ENCODE measurements at regions not wholly inside any gene's neighbourhood (a gene's known extent, or its start where the extent isn't known, plus 50 kb on each side); places are given as distances from the start of the nearest gene placed in this dataset.

DNA sequence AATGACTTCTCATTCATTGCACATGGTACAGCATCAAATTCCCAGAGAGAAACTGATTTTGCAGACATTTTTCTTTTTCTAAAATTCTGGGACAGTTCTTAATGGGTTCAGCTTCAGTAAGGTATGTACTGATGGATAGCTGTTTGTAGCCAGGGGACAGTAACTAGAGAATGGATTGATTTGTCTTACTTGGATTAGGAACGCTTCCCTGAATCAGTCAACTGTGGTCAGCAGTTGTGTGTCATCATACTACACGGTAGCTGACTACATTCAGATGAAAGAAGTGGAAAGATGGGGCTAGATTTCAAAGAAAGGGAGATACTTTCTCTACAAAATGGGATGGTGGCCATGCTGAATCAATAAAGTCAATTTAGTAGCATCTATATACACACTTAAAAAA lies 431.4 kb downstream of the GRB14 start:
- Histone ChIP-seq H3K4me1 (no peaks in the 10 kb centered on the region), H3K27me3 (no peaks in the 10 kb centered on the region), H3K4me3 (no peak overlapping the region), H3K9me3 (peaks cover 0 to 6% (median 0%) of the 10 kb centered on the region in 4 donors), H3K27ac (replicated peaks in 1 of 4) (no peak overlapping the region), H3K36me3 (no peaks in the 10 kb centered on the region)
- TF ChIP-seq POLR2AphosphoS5 (IDR thresholded peaks at IDR 0.05) (no peak), POLR2A (IDR thresholded peaks at IDR 0.05; ENCODE audit: low read depth) (no peak), EP300 (IDR thresholded peaks at IDR 0.05) (no peak)
- TF ChIP-seq, protein P1, sequence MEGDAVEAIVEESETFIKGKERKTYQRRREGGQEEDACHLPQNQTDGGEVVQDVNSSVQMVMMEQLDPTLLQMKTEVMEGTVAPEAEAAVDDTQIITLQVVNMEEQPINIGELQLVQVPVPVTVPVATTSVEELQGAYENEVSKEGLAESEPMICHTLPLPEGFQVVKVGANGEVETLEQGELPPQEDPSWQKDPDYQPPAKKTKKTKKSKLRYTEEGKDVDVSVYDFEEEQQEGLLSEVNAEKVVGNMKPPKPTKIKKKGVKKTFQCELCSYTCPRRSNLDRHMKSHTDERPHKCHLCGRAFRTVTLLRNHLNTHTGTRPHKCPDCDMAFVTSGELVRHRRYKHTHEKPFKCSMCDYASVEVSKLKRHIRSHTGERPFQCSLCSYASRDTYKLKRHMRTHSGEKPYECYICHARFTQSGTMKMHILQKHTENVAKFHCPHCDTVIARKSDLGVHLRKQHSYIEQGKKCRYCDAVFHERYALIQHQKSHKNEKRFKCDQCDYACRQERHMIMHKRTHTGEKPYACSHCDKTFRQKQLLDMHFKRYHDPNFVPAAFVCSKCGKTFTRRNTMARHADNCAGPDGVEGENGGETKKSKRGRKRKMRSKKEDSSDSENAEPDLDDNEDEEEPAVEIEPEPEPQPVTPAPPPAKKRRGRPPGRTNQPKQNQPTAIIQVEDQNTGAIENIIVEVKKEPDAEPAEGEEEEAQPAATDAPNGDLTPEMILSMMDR (IDR thresholded peaks at IDR 0.05) = no peak
- no peak for DNase-seq (ENCODE audit: extremely low spot score)
- WGBS = 88% methylated on average over 2 of the region's 2 CpGs
- intact Hi-C loops (cut with DNase I) = no loop called here

GRCh38 chr2:164187121-164187520 lies 434.2 kb downstream of the GRB14 start:
- no peak overlapping the region for H3K27ac ChIP-seq (replicated peaks in 1 of 4)
- H3K9me3 ChIP-seq = peaks cover 0 to 6% (median 0%) of the 10 kb centered on the region in 4 donors
- WGBS = 88% methylated on average over 4 of the region's 4 CpGs
- no peaks in the 10 kb centered on the region for H3K4me1 ChIP-seq
- no peaks in the 10 kb centered on the region for H3K36me3 ChIP-seq
- TF ChIP-seq POLR2A (IDR thresholded peaks at IDR 0.05; ENCODE audit: low read depth) (no peak), EP300 (IDR thresholded peaks at IDR 0.05) (no peak)
- no peaks in the 10 kb centered on the region for H3K27me3 ChIP-seq
- intact Hi-C loops (cut with DNase I) = no loop called here
- H3K4me3 ChIP-seq = no peak overlapping the region
- DNase-seq (ENCODE audit: extremely low spot score) = no peak

DNA sequence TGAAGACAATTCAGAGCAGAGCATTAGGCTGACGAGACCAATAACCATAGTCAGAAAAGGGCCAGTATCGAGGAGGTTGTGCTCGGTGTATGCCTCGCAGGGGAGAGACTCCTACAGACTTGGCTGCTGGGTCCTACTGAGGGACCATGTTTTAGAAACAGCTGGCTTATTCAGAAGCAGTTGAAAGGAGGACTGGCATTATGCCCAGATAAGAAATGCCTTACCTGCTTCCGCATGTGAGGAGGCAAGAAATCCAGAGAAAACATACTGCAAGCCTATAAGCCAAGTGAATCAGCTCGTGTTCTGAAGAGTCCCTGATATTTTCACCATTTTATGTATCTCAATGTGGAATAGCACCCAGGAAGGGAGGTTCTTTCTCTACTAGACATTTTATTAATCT lies 434.7 kb downstream of the GRB14 start:
- TF ChIP-seq EP300 (IDR thresholded peaks at IDR 0.05) (no peak), POLR2AphosphoS5 (IDR thresholded peaks at IDR 0.05) (no peak), POLR2A (IDR thresholded peaks at IDR 0.05; ENCODE audit: low read depth) (no peak)
- TF ChIP-seq, protein P1 (IDR thresholded peaks at IDR 0.05) = no peak
- no peaks in the 10 kb centered on the region for H3K27me3 ChIP-seq
- H3K9me3 ChIP-seq = peaks cover 0 to 6% (median 0%) of the 10 kb centered on the region in 4 donors
- intact Hi-C loops (cut with DNase I) = no loop called here
- H3K4me3 ChIP-seq = no peak overlapping the region
- no peak overlapping the region for H3K27ac ChIP-seq (replicated peaks in 1 of 4)
- H3K36me3 ChIP-seq = no peaks in the 10 kb centered on the region
- 86% methylated on average over 6 of the region's 6 CpGs for WGBS
- DNase-seq (ENCODE audit: extremely low spot score) = no peak
- H3K4me1 ChIP-seq = no peaks in the 10 kb centered on the region

GRCh38 chr2:164182116-164182627 lies 439.1 kb downstream of the GRB14 start:
- no peak for DNase-seq (ENCODE audit: extremely low spot score)
- Histone ChIP-seq H3K9me3 (peaks cover 0 to 1% (median 0%) of the 10 kb centered on the region in 4 donors), H3K4me3 (no peak overlapping the region), H3K36me3 (no peaks in the 10 kb centered on the region), H3K4me1 (no peaks in the 10 kb centered on the region), H3K27me3 (no peaks in the 10 kb centered on the region), H3K27ac (replicated peaks in 1 of 4) (no peak overlapping the region)
- 57% methylated on average over 5 of the region's 5 CpGs for WGBS
- TF ChIP-seq POLR2AphosphoS5 (IDR thresholded peaks at IDR 0.05) = no peak
- no peak for TF ChIP-seq EP300 (IDR thresholded peaks at IDR 0.05)
- TF ChIP-seq, protein P1 (IDR thresholded peaks at IDR 0.05) = no peak
- TF ChIP-seq POLR2A (IDR thresholded peaks at IDR 0.05; ENCODE audit: low read depth) = no peak
- intact Hi-C loops (cut with DNase I) = no loop called here

- Histone ChIP-seq H3K27ac (replicated peaks in 1 of 4) (no peak overlapping the region), H3K4me1 (no peaks in the 10 kb centered on the region), H3K4me3 (no peak overlapping the region), H3K9me3 (peaks cover 0 to 22% (median 13%) of the 10 kb centered on the region in 4 donors), H3K36me3 (no peaks in the 10 kb centered on the region), H3K27me3 (no peaks in the 10 kb centered on the region)
- DNase-seq (ENCODE audit: extremely low spot score) = no peak
- WGBS = 81% methylated on average over 3 of the region's 3 CpGs
- TF ChIP-seq EP300 (IDR thresholded peaks at IDR 0.05) = no peak
- TF ChIP-seq, protein P1 (IDR thresholded peaks at IDR 0.05) = no peak
- TF ChIP-seq POLR2A (IDR thresholded peaks at IDR 0.05; ENCODE audit: low read depth) = no peak
- TF ChIP-seq POLR2AphosphoS5 (IDR thresholded peaks at IDR 0.05) = no peak
- intact Hi-C loops (cut with DNase I) = no loop called here
These were observed 442.3 kb downstream of the GRB14 start for GRCh38 chr2:164178835-164179465.

All from esophagus muscularis mucosa (tissue), 4 donors.